NCI-H1105 (cell line): ENCODE measurements at regions not wholly inside any gene's neighbourhood (a gene's known extent, or its start where the extent isn't known, plus 50 kb on each side); places are given as distances from the start of the nearest gene placed in this dataset.

Experiments used
- DNase-seq: peaks from one replicate; lab custom pipeline; 2025; lab: John Stamatoyannopoulos, UW

DNA sequence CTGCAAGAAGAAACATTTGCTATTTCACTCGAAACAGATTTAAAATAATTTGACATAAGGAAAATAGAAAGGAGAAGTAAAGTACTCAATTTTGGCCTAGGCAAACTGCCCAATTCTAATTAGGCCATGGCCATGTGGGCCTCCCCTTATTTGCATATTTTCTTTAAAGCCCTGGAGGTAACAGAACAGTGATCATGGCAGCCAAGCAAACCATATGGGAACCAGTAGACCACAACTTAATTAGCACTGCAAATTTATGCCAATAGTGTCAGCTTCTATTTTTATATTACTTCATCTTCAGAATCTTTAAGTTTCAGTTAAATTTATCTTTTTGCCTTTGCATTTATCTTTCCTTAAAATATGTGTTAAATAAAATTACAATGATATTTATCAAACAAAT, 63.3 kb upstream of the THSD7A start:
- no peak for DNase-seq

DNA sequence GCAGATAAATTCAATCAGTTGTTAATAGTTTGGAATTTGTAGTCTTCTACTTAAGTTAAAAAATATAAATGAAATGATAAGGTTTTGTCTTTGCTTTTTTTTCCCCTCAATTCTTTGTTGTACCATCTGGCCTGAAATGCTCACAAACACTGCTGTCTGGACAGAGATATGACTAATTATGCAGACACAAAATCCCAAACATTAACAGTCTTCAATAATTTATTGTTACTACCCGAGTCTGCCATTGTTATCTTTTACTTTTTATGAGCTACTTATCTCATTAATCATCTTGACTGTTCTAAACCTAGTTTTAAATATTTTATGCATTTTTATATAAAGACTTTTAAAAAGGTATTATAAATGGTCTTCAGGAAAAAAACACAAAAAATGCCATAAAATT, 64.7 kb upstream of the THSD7A start:
- no peak for DNase-seq

DNA sequence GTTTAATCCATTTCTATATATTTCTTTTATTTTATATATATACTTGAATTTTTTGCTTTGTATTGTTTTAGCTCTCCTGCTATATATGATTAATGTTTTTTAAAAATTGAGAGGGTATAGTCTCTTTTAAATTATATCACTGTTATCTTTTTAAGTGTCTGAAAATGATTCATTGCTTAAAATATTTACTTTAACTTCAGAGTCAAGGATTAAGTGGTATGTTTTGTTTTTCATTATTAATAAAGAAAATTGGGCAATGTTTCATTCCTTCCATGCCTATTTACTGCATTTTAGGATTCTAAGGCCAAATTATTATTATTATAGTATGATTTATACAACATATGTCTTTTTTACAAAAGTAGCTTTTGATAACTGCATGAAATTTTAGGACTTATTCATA, 67.2 kb upstream of the THSD7A start:
- DNase-seq, result no peak

DNA sequence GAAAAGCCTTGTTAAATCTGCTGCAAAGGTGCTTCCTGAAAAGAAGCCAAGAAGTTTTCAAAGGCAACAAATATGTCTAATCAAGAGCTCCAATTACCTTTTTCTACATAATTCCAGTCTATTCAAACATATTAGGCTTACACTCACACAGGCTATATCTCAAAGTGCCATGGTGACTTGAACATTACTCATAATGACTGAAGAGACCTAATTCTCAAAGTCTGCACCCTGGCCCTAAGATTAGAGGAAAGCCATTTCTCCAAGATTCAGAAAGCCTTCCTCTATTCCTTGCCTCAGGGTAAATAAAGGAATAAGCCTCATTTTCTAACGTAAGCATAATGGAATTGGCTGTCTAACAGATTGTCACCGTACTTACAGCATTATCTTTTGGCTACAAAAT, 78.3 kb upstream of the THSD7A start:
- no peak for DNase-seq

DNA sequence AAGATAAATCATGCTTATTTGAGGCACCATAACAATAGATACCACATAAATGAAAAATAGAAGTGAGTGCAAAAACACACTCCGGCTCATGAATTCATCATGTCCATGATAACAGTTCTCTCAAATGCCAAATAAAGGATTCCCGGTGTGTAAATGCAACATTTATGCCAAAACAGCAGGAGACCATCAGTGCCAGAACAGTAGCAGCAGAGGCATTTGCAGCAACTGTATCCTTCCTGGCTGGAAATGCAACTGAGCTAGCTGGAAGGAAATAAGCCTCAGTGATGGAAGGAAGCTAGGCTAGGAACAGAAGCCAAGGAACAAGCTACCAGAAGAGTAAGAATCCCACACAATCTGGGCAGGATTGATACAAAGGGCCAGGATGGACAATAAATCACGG, 79.9 kb upstream of the THSD7A start:
- DNase-seq, result no peak

DNA sequence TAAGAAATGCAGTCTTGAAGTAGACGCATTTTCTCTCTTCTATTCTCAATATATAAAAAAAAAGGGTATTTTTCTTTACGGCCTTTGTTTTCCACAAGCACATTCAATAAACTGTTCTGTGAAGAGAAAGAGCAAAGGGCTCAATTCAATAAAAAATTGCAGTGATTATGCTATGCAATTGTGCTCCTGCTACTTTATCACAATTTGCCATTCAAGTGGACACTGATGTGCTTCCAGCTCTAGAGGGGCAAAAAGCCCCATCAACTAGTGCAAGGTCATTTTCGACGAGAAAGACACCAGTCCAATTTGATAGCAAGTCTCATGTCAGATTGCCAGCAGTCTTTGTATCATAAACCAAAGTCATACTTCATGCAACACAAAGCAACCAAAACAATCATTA, 82.6 kb upstream of the THSD7A start:
- DNase-seq, result no peak

DNA sequence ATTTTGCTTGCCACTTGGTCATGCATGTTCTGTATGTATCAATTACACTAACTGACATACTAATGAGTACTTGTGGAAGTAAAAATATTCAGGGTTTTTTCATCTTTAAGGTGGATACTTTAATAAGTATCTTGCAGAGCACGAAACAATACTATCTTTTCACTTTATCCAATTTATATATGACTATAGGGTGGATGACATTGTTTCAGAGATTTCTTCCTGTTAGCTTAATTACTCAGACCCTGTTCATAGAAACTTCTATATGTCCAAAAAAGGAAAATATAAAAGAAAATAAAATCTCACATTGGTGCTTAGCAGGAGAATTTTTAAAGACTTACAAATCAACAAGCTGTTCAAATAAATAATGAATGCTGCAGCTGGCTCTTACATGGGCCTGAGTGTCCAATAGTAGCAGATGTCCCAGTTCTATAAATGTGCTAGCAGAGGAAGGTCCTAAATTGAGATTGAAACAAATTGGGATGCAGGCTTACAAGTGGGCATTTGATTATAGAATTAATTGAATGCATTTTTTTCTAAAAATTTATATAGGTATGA, 91.5 kb upstream of the THSD7A start:
- DNase-seq, result no peak

DNA sequence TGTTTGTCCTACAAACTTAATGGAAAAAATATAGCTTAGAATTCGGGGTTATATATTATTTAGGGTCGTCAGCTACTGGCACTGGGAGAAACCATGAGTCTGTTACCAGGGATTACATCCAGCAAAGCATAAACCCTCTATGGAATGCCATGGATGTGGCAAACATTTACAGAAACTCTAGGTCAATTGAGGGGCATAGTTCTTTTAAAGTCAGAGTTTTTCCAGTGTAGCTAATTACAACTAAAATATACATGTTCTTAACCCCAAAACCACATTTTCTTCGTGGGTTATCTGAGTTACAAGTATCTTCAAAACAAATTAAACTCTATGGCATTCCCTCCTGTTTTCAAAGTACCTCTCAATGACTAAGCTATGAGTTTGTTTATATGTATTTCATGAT, 99.3 kb upstream of the THSD7A start:
- no peak for DNase-seq

DNA sequence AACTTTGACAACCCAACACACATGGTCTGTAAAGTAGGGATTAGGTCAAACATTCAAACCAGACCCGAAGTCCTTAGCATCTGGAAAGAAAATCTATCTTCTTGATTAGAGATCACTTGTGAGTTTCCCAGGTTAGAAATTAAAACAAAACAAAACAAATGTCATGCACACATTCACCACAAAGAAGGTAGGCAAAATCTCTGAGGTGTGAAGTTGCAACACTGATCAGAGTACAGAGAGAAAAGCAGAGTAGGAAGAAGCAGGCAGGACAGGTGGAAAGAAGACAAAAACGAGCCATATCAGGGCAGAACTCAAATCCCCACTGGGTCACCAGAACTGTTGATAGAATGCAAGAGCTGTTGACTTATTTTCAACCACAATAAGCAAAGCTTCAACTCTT, 102.8 kb upstream of the THSD7A start:
- DNase-seq, result no peak

DNA sequence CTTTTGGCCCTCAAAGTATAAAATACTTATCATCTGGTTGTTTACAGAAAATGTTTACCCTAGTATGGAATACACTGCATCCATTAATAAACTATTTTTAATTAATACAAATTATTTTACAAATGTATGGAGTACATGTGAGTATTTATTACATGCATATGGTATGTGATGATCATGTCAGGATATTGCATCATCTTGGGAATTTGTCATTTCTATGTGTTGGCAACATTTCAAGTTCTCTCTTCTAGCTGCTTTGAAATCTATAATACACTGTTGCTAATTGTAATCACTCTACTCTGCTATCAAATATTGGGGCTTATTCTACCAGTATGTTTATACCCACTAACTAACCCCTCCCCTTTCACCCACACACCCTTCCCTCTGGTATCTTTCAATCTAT, 103.9 kb upstream of the THSD7A start:
- DNase-seq, result no peak

DNA sequence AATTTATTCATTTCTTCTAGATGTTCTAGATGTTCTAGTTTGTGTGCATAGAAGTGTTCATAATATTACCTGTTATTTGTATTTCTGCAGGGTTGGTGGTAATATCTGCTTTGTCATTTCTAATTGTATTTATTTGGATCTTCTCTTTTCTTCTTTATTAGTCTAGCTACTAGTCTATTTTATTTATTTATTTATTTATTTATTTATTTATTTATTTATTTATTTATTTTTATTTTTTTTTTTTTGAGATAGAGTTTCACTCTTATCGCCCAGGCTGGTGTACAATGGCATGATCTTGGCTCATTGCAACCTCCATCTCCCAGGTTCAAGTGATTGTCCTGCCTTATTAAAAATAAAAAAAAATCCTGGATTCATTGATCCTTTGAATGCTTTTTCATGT, 114.8 kb upstream of the THSD7A start:
- no peak for DNase-seq

DNA sequence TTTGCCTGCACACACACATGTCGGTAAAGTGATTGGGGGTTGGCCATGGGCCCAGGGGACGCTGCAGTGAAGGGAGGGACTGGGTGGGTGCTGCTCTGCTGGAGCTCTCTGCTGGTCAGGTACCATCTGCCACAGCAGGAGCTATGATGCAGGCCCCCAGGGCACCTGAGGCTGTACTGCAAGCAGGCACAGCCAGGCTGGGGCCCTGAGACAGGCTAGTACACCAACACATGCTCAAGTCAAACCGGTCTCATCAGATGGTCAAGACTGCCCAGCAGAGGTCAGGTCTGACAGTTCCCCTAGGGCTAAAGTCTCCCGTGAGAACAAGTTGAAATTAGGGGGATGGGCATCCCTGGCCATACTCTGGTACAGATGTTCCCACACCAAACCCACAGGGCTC, 118.3 kb upstream of the THSD7A start:
- no peak for DNase-seq

DNA sequence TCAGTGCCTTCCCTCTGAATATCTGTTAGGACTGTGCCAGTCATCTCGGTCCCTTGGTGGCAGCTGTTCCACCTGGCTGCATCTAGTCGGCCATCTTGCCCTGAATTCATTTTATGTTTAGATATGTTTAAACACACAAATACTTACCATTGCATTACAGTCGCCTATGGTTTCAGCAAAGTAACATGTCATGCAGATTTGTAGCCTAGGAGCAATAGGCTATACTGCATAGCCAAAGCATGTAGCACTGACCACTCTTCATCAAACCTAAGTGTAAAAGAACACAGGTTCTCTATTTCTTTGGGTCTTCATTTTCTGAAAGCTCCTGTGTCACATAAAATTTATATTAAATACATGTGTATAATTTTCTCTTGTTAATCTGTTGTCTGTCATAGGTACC, 118.9 kb upstream of the THSD7A start:
- no peak for DNase-seq

DNA sequence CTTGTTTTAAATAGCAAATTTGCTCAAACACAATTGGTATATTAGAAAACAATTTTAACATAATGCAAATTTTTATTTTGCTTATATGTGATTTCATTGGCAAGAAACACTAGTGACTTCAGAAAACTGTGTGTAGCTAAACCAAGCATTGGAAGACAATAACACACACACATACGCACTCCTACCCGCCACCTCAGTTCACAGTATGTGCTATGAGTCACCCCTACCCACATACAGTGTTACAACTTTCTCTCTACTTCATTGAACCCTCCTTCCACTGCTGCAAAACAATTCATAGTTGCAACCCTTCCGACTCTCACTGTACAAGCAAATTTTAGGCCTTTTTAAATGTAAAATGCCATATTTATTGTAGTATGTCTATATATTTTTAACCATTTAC, 119.9 kb upstream of the THSD7A start:
- DNase-seq, result no peak

DNA sequence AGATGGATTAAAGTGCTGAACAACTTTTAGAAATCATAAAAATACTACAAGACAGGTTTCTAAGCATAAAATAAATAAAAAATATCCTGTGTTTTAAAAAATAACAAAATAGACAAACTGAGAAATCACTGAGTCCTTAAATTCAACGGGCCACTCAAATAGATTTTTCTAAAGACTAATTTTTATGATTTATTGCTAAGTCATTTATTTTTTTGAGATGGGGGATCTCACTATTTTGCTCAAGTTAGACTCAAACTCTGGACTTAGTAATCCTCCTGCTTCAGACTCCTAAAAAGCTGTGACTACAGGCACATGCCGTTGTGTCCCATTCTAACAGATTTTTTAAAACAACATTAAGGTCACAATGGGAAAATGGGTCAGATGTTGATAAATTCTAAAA, 121.0 kb upstream of the THSD7A start:
- no peak for DNase-seq

DNA sequence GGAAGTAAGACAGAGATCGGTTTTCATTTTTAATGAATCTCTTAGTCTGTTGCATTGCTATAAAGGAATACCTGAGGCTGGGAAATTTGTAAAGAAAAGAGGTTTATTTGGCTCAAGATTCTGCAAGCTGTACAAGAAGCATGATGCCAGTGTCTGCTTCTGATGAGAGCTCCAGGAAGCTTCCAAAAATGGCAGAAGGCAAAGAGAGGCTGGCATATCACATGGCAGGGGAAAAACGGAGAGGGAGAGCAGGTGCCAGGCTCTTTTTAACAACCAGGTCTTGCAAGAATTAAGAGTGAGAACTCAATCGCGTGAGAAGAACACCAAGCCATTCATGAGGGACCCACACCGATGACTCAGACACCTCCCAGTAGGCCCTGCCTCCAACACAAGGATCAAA, 125.0 kb upstream of the THSD7A start:
- no peak for DNase-seq

DNA sequence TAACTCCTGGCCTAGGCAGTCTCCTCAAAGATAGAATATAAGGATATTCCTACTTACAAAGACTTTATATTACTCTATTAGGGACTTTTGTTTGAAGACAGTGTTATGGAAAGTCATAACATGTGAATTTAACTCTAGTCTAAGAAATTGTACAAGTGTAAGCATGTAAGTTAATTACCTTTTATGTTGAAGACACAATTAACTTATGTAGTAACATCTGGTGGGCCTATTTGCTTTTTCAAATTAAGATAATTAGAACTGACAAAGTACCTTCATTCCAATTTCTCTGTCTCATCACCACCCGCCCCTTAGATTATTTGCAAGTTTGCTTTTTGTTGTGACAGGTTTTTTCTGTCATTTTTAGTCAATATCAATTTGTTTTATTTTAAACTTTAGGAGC, 126.0 kb upstream of the THSD7A start:
- DNase-seq, result peak; percentile 36

DNA sequence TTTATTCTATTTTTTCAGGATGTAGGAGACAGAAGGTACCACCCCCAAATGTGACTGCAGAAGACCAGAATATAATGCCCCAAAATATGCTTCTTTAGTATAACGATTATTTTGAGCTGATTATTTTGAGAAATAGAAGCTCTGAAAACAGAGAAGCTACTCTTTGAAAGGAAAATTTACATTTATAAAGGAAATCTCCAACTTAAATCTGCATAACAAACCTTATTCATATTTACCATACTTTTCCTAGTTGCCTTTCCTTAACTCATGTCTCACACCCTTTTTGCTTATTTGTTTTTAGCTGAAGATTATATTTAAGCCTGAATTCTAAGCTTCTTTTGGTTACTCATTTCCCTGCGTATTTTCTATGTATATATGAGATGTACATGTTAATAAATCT, 127.1 kb upstream of the THSD7A start:
- no peak for DNase-seq

DNA sequence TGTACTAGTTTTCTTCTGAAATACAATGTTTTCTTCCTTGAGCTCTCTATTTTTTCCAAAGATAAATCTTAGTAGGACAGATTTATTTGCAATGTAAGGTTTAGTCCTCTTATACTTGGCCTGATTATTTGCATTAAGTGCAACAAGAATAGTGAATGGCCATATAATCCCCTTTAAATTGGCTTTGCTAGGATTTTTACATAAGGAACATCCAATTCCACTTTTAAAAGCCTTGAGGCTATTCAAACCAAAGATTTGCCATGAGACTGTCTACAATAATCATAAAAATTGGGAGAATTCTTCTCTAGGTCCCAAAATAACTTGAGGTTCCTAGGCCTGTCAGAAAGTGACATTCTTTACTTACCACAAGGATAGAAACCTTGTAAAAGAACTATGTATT, 128.6 kb upstream of the THSD7A start:
- DNase-seq, result no peak

DNA sequence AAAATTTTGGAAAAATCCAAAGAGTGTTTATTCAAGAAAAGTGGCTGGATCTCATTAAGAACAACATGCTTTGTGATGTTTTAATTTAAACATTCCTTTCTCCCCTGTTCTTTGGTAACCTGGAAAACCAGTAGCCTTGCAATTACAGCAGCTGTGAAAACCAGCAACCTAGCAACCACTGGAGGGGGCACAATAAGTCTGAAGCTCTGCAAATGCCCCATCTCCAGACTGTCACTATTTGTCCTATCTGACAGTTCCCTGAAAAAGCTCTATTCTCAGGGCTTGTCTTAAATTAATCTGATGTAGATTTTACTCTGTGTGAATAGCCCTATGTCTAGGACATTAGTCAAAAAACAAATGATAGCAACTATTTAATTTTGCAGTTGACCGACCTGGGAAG, 137.6 kb upstream of the THSD7A start:
- DNase-seq, result no peak

DNA sequence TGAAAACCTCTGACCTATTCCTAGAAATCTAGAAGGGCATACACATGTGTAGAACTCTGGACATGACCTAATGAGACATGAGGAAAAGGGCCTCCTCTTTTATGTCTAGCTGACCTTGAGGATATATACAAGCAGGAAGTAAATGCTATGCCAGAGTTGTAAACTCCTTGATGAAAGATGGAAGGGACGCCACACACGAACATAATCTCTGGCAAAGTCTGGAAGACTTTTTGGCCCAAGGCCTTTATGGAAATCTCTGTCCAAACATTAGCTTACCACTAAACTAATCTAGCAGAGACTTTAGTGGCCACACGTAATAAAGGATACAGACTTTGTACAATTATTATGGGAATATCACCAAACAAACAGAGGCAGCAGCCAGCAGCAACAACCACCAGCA, 138.1 kb upstream of the THSD7A start:
- no peak for DNase-seq

DNA sequence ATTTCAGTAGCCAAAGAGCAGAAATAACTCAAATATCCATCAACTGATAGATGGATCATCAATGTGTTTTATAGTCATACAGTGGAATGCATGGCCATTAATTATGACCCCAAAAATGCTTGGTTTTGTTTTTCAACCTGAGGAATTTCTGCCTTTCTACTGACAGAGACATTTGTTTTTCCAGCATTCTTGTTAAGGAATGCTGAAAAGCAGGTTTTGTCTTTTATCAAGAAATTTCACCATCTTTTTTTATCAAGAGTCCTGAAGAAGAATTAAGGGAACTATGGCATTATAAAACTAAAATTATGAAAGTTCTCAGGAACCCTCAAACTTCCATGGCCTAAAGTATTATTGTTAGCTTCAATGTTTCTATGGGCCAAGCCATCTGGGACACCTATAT, 153.4 kb upstream of the THSD7A start:
- no peak for DNase-seq

DNA sequence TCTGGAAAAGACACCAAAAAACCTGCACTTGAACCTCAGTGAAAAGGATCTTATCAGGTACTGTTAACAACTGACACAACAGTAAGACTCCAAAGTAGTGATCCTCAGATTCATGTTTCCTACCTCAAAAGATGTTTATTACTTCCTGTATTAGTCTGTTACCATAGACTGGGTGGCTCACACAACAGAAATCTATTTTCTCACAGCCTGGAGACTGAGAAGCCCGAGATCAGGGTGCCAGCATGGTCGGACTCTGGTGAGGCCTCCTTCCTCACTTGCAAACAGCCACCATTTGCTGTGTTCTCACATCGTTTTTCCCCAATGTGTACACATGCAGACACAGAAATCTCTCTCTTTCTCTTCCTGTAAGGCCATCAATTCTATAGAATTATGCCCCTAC, 154.0 kb upstream of the THSD7A start:
- DNase-seq, result no peak

DNA sequence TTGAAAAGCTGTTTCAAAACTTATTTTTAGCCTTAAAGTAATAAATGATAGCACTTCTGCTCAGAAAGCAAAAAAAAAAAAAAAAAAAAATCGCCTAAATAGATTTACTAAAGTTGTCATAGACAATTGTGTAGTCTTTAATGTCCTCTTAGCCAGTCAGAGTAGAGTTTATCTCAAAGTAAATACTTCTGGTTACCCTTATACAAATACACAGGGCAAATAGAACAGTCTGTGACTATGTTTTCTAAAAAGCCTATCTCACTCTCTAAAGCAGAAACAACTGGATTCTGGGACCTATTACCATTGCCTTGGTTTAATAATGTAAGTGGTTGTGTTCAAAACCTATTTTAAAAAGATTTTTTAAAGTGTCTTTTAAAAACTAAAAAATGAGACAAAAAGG, 156.2 kb upstream of the THSD7A start:
- no peak for DNase-seq

DNA sequence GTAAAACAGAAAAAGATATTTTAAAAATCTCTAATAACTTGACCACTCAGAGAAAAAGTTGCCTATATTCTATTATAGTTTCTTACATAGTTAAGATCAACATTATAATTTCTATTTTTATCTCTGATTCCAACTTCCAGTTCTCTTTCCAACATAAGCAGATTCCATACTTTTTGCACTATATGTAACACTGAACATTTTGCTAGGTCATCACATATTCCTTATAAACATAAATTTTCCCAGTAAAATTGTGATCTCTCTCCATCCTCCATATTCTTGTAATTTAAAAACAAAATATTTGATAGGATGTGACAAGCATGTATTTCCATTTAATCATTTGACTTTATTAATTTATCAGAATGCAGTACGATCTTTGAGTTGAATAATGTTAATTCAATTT, 170.4 kb upstream of the THSD7A start:
- DNase-seq, result no peak
